Muscle of arm (tissue), 1 donor: ENCODE measurements at regions not wholly inside any gene's neighbourhood (a gene's known extent, or its start where the extent isn't known, plus 50 kb on each side); places are given as distances from the start of the nearest gene placed in this dataset.

Source experiments
- DNase-seq: peaks from one replicate; pipeline ENCODE4 v3.0.0-alpha.2; 2013

- no peak for DNase-seq
Measured at GRCh38 chr22:27492566-27493201, 308.9 kb downstream of the MN1 start.

- no peak for DNase-seq
Measured at GRCh38 chr22:27493796-27494195, 307.8 kb downstream of the MN1 start.

- no peak for DNase-seq
Measured at GRCh38 chr22:27494785-27495184, 306.8 kb downstream of the MN1 start.

- DNase-seq = no peak
Measured at GRCh38 chr22:27495325-27495724, 306.2 kb downstream of the MN1 start.

GRCh38 chr22:27499121-27499520 lies 302.4 kb downstream of the MN1 start:
- no peak for DNase-seq

GRCh38 chr22:27501191-27501936 lies 300.2 kb downstream of the MN1 start:
- no peak for DNase-seq

GRCh38 chr22:27502327-27502726 lies 299.2 kb downstream of the MN1 start:
- no peak for DNase-seq

GRCh38 chr22:27504360-27505253 lies 296.9 kb downstream of the MN1 start:
- DNase-seq = no peak

GRCh38 chr22:27507111-27507611 lies 294.4 kb downstream of the MN1 start:
- DNase-seq = no peak

GRCh38 chr22:27507935-27508526 lies 293.5 kb downstream of the MN1 start:
- DNase-seq = no peak

GRCh38 chr22:27509132-27509920 lies 292.2 kb downstream of the MN1 start:
- no peak for DNase-seq

GRCh38 chr22:27510024-27510423 lies 291.5 kb downstream of the MN1 start:
- no peak for DNase-seq

- DNase-seq = peak; percentile 91
Measured at GRCh38 chr22:27512283-27512761, 289.2 kb downstream of the MN1 start.

GRCh38 chr22:27513021-27513420 lies 288.5 kb downstream of the MN1 start:
- DNase-seq = no peak

GRCh38 chr22:27514601-27515523 lies 286.7 kb downstream of the MN1 start:
- peak; percentile 88 for DNase-seq

- no peak for DNase-seq
Measured at GRCh38 chr22:27517361-27518155, 284.0 kb downstream of the MN1 start.

- DNase-seq = no peak
Measured at GRCh38 chr22:27518531-27519340, 282.8 kb downstream of the MN1 start.

- no peak for DNase-seq
Measured at GRCh38 chr22:27523711-27524110, 277.8 kb downstream of the MN1 start.
